GM23338 (cell line): ENCODE measurements at regions not wholly inside any gene's neighbourhood (a gene's known extent, or its start where the extent isn't known, plus 50 kb on each side); places are given as distances from the start of the nearest gene placed in this dataset.
"Not testable (repeated sequence)": the region's sequence is repeated elsewhere in the genome, so short reads cannot be mapped to it uniquely, and the experiment has no call there.

ENCODE experiments used
- ATAC-seq: fragments of 200-7000 bp; cut with Tn5 transposase; 3 replicates; pipeline ENCODE4 v1.9.1; 2020
- DNase-seq: peaks from one replicate; pipeline ENCODE4 v3.0.0-alpha.2; 2015; ENCODE audit warnings: low spot score
- H2AFZ ChIP-seq: fragments of 200-600 bp; sonication (generic); 2 replicates; pipeline ENCODE4 v1.8.0; 2016; ENCODE audit warnings: antibody characterized with exemption, mild to moderate bottlenecking, moderate library complexity
- H3F3A ChIP-seq: fragments of 200-600 bp; sonication (generic); replicated peaks from 2 replicates; pipeline ENCODE4 v1.8.0; 2017; ENCODE audit warnings: antibody characterized with exemption, mixed run types, low read depth
- H3K27ac ChIP-seq: fragments of 200-600 bp; sonication (generic); 2 replicates; pipeline ENCODE4 v1.6.1; 2016; ENCODE audit warnings: low read depth
- H3K27me3 ChIP-seq: fragments of 200-600 bp; sonication (generic); 2 replicates; pipeline ENCODE4 v1.8.0; 2016; ENCODE audit warnings: mild to moderate bottlenecking, mixed run types, moderate library complexity; ENCODE audit not compliant: insufficient read depth
- H3K36me3 ChIP-seq: fragments of 200-600 bp; sonication (generic); 2 replicates; pipeline ENCODE4 v1.8.0; 2016; ENCODE audit warnings: mild to moderate bottlenecking; ENCODE audit not compliant: insufficient read depth
- H3K4me1 ChIP-seq: fragments of 200-600 bp; sonication (generic); 2 replicates; pipeline ENCODE4 v1.8.0; 2016; ENCODE audit warnings: mild to moderate bottlenecking, moderate library complexity; ENCODE audit not compliant: insufficient read depth
- H3K4me2 ChIP-seq: fragments of 200-600 bp; sonication (generic); 2 replicates; pipeline ENCODE4 v1.7.1; 2017; ENCODE audit warnings: mixed run types
- H3K4me3 ChIP-seq: fragments of 200-600 bp; sonication (generic); 2 replicates; pipeline ENCODE4 v1.6.1; 2016; ENCODE audit warnings: mixed run types
- H3K79me2 ChIP-seq: fragments of 200-600 bp; sonication (generic); replicated peaks from 2 replicates; pipeline ENCODE4 v1.8.0; 2017; ENCODE audit warnings: mild to moderate bottlenecking; ENCODE audit not compliant: insufficient read depth
- H3K9me2 ChIP-seq: fragments of 200-600 bp; sonication (generic); 2 replicates; pipeline ENCODE4 v1.8.0; 2017; ENCODE audit not compliant: insufficient read depth
- H4K20me1 ChIP-seq: fragments of 200-600 bp; sonication (generic); replicated peaks from 2 replicates; pipeline ENCODE4 v1.8.0; 2017; ENCODE audit warnings: mild to moderate bottlenecking; ENCODE audit not compliant: insufficient read depth
- H3K27ac Mint-ChIP-seq: 2 replicates; pipeline ENCODE4 v1.8.0; 2020; ENCODE audit warnings: inconsistent platforms, mild to moderate bottlenecking, moderate library complexity, mixed read lengths
- H3K27me3 Mint-ChIP-seq: 3 replicates; pipeline ENCODE4 v1.8.0; 2022; ENCODE audit warnings: low read depth, mild to moderate bottlenecking, moderate library complexity, mixed read lengths, inconsistent platforms; ENCODE audit not compliant: insufficient read depth, poor library complexity
- H3K36me3 Mint-ChIP-seq: 3 replicates; pipeline ENCODE4 v1.8.0; 2021; ENCODE audit warnings: low read depth, mild to moderate bottlenecking, inconsistent platforms, moderate library complexity, mixed read lengths
- H3K4me1 Mint-ChIP-seq: 3 replicates; pipeline ENCODE4 v1.8.0; 2020; ENCODE audit warnings: mild to moderate bottlenecking, inconsistent platforms, mixed read lengths
- H3K4me3 Mint-ChIP-seq: 3 replicates; pipeline ENCODE4 v1.8.0; 2021; ENCODE audit warnings: moderate library complexity, mild to moderate bottlenecking, inconsistent platforms, mixed read lengths
- H3K9me3 Mint-ChIP-seq: 3 replicates; pipeline ENCODE4 v1.8.0; 2020; ENCODE audit warnings: moderate library complexity, mild to moderate bottlenecking, inconsistent platforms, mixed read lengths
- CREB1 ChIP-seq: fragments of 250-450 bp; sonication (Bioruptor Pico); IDR thresholded peaks from 2 replicates; pipeline ENCODE4 v1.5.0; 2020; ENCODE audit warnings: low read depth, mild to moderate bottlenecking, moderate library complexity
- EZH2 ChIP-seq: fragments of 200-600 bp; sonication (generic); IDR thresholded peaks from one replicate; pipeline ENCODE4 v1.8.0; 2017; ENCODE audit warnings: antibody characterized with exemption, mild to moderate bottlenecking, low read depth; ENCODE audit not compliant: unreplicated experiment
- EZH2phosphoT487 ChIP-seq: fragments of 200-600 bp; sonication (generic); IDR thresholded peaks from one replicate; pipeline ENCODE4 v1.8.1; 2018; ENCODE audit warnings: antibody characterized with exemption; ENCODE audit not compliant: unreplicated experiment
- JUNB ChIP-seq: IDR thresholded peaks from one replicate; pipeline ENCODE4 v1.6.1; 2016; ENCODE audit warnings: antibody characterized with exemption; ENCODE audit not compliant: unreplicated experiment
- POLR2AphosphoS5 ChIP-seq: IDR thresholded peaks from 2 replicates; pipeline ENCODE4 v1.6.1; 2016; ENCODE audit warnings: antibody characterized with exemption, low read depth
- STAT1 ChIP-seq: IDR thresholded peaks from one replicate; pipeline ENCODE4 v1.6.1; 2016; ENCODE audit warnings: antibody characterized with exemption; ENCODE audit not compliant: unreplicated experiment
- ZNF114 ChIP-seq: fragments of 250-450 bp; sonication (Bioruptor Pico); IDR thresholded peaks from 2 replicates; pipeline ENCODE4 v1.5.0; 2020; ENCODE audit warnings: mild to moderate bottlenecking, moderate library complexity
- ZNF331 ChIP-seq: fragments of 250-450 bp; sonication (Bioruptor Pico); IDR thresholded peaks from 2 replicates; pipeline ENCODE4 v1.5.0; 2020; ENCODE audit warnings: low read depth, mild to moderate bottlenecking, moderate library complexity
- TF ChIP-seq, protein P1 (sequence below): fragments of 250-450 bp; sonication (Bioruptor Pico); IDR thresholded peaks from 2 replicates; pipeline ENCODE4 v1.5.0; 2020; ENCODE audit warnings: mild to moderate bottlenecking, moderate library complexity
- TF ChIP-seq, protein P2 (sequence below): IDR thresholded peaks from one replicate; pipeline ENCODE4 v1.6.1; 2018; ENCODE audit warnings: antibody characterized with exemption; ENCODE audit not compliant: unreplicated experiment
- TF ChIP-seq, protein P3 (sequence below), 2 experiments: fragments of 200-600 bp in 1 of 2; sonication (generic) in 1 of 2; conservative IDR thresholded peaks; 2 replicates each; pipeline versions ENCODE4 v1.5.1 to v1.6.1; 2016 to 2017; ENCODE audit warnings: antibody characterized with exemption in 2 of 2, low read depth in 2 of 2, mild to moderate bottlenecking in 2 of 2, moderate library complexity in 1 of 2
- TF ChIP-seq, protein P4 (sequence below): IDR thresholded peaks from 2 replicates; pipeline ENCODE4 v1.6.1; 2016; ENCODE audit warnings: antibody characterized with exemption

DNA sequence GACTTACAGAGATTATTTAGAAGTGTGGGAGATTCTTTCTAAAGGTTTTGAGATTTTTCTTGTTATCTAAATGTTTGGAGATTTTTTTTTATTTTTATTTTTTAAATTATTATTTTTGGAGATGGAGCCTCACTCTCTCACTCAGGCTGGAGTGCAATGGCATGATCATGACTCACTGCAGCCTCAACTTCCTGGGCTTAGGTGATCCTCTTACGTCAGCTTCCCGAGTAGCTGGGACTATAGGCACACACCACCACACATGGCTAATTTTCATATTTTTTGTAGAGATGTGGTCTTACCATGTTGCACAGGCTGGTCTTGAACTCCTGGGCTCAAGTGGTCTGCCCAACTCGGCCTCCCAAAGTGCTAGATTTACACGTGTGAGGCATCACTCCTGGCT, 694.5 kb downstream of the TLE1 start:
- Histone ChIP-seq H3K4me1 (no peaks in the 10 kb centered on the region), H3K9me2 (peaks cover under 1% of the 10 kb centered on the region; the same call in 1 of the 2 replicates), H3K4me3 (no peak overlapping the region), H3K79me2 (no peaks in the 10 kb centered on the region), H3F3A (no peaks in the 10 kb centered on the region), H3K27ac (no peak overlapping the region), H3K27me3 (no peaks in the 10 kb centered on the region), H3K36me3 (no peaks in the 10 kb centered on the region), H4K20me1 (no peaks in the 10 kb centered on the region), H2AFZ (no peak overlapping the region), H3K4me2 (no peak overlapping the region)
- Mint-ChIP-seq H3K4me1 (no peaks in the 10 kb centered on the region), H3K36me3 (no peaks in the 10 kb centered on the region), H3K4me3 (no peak overlapping the region), H3K9me3 (no peaks in the 10 kb centered on the region), H3K27ac (no peak overlapping the region), H3K27me3 (no peaks in the 10 kb centered on the region)
- ATAC-seq (no peak), DNase-seq (no peak)
- TF ChIP-seq POLR2AphosphoS5 (no peak), ZNF114 (CRISPR knock-in tag) (no peak), CREB1 (CRISPR knock-in tag) (no peak), EZH2 (no peak), STAT1 (no peak), ZNF331 (no peak), EZH2phosphoT487 (no peak), JUNB (no peak)
- TF ChIP-seq, protein P1, sequence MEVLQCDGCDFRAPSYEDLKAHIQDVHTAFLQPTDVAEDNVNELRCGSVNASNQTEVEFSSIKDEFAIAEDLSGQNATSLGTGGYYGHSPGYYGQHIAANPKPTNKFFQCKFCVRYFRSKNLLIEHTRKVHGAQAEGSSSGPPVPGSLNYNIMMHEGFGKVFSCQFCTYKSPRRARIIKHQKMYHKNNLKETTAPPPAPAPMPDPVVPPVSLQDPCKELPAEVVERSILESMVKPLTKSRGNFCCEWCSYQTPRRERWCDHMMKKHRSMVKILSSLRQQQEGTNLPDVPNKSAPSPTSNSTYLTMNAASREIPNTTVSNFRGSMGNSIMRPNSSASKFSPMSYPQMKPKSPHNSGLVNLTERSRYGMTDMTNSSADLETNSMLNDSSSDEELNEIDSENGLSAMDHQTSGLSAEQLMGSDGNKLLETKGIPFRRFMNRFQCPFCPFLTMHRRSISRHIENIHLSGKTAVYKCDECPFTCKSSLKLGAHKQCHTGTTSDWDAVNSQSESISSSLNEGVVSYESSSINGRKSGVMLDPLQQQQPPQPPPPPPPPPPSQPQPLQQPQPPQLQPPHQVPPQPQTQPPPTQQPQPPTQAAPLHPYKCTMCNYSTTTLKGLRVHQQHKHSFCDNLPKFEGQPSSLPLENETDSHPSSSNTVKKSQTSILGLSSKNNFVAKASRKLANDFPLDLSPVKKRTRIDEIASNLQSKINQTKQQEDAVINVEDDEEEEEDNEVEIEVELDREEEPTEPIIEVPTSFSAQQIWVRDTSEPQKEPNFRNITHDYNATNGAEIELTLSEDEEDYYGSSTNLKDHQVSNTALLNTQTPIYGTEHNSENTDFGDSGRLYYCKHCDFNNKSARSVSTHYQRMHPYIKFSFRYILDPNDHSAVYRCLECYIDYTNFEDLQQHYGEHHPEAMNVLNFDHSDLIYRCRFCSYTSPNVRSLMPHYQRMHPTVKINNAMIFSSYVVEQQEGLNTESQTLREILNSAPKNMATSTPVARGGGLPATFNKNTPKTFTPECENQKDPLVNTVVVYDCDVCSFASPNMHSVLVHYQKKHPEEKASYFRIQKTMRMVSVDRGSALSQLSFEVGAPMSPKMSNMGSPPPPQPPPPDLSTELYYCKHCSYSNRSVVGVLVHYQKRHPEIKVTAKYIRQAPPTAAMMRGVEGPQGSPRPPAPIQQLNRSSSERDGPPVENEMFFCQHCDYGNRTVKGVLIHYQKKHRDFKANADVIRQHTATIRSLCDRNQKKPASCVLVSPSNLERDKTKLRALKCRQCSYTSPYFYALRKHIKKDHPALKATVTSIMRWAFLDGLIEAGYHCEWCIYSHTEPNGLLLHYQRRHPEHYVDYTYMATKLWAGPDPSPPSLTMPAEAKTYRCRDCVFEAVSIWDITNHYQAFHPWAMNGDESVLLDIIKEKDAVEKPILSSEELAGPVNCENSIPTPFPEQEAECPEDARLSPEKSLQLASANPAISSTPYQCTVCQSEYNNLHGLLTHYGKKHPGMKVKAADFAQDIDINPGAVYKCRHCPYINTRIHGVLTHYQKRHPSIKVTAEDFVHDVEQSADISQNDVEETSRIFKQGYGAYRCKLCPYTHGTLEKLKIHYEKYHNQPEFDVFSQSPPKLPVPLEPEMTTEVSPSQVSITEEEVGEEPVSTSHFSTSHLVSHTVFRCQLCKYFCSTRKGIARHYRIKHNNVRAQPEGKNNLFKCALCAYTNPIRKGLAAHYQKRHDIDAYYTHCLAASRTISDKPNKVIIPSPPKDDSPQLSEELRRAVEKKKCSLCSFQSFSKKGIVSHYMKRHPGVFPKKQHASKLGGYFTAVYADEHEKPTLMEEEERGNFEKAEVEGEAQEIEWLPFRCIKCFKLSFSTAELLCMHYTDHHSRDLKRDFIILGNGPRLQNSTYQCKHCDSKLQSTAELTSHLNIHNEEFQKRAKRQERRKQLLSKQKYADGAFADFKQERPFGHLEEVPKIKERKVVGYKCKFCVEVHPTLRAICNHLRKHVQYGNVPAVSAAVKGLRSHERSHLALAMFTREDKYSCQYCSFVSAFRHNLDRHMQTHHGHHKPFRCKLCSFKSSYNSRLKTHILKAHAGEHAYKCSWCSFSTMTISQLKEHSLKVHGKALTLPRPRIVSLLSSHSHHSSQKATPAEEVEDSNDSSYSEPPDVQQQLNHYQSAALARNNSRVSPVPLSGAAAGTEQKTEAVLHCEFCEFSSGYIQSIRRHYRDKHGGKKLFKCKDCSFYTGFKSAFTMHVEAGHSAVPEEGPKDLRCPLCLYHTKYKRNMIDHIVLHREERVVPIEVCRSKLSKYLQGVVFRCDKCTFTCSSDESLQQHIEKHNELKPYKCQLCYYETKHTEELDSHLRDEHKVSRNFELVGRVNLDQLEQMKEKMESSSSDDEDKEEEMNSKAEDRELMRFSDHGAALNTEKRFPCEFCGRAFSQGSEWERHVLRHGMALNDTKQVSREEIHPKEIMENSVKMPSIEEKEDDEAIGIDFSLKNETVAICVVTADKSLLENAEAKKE, result no peak
- TF ChIP-seq, protein P2, sequence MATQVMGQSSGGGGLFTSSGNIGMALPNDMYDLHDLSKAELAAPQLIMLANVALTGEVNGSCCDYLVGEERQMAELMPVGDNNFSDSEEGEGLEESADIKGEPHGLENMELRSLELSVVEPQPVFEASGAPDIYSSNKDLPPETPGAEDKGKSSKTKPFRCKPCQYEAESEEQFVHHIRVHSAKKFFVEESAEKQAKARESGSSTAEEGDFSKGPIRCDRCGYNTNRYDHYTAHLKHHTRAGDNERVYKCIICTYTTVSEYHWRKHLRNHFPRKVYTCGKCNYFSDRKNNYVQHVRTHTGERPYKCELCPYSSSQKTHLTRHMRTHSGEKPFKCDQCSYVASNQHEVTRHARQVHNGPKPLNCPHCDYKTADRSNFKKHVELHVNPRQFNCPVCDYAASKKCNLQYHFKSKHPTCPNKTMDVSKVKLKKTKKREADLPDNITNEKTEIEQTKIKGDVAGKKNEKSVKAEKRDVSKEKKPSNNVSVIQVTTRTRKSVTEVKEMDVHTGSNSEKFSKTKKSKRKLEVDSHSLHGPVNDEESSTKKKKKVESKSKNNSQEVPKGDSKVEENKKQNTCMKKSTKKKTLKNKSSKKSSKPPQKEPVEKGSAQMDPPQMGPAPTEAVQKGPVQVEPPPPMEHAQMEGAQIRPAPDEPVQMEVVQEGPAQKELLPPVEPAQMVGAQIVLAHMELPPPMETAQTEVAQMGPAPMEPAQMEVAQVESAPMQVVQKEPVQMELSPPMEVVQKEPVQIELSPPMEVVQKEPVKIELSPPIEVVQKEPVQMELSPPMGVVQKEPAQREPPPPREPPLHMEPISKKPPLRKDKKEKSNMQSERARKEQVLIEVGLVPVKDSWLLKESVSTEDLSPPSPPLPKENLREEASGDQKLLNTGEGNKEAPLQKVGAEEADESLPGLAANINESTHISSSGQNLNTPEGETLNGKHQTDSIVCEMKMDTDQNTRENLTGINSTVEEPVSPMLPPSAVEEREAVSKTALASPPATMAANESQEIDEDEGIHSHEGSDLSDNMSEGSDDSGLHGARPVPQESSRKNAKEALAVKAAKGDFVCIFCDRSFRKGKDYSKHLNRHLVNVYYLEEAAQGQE, result no peak
- TF ChIP-seq, protein P3, sequence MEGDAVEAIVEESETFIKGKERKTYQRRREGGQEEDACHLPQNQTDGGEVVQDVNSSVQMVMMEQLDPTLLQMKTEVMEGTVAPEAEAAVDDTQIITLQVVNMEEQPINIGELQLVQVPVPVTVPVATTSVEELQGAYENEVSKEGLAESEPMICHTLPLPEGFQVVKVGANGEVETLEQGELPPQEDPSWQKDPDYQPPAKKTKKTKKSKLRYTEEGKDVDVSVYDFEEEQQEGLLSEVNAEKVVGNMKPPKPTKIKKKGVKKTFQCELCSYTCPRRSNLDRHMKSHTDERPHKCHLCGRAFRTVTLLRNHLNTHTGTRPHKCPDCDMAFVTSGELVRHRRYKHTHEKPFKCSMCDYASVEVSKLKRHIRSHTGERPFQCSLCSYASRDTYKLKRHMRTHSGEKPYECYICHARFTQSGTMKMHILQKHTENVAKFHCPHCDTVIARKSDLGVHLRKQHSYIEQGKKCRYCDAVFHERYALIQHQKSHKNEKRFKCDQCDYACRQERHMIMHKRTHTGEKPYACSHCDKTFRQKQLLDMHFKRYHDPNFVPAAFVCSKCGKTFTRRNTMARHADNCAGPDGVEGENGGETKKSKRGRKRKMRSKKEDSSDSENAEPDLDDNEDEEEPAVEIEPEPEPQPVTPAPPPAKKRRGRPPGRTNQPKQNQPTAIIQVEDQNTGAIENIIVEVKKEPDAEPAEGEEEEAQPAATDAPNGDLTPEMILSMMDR (conservative IDR thresholded peaks at IDR 0.05; ENCODE audit: low read depth in 2 of 2), result no peak
- TF ChIP-seq, protein P4, sequence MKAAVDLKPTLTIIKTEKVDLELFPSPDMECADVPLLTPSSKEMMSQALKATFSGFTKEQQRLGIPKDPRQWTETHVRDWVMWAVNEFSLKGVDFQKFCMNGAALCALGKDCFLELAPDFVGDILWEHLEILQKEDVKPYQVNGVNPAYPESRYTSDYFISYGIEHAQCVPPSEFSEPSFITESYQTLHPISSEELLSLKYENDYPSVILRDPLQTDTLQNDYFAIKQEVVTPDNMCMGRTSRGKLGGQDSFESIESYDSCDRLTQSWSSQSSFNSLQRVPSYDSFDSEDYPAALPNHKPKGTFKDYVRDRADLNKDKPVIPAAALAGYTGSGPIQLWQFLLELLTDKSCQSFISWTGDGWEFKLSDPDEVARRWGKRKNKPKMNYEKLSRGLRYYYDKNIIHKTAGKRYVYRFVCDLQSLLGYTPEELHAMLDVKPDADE, result no peak

DNA sequence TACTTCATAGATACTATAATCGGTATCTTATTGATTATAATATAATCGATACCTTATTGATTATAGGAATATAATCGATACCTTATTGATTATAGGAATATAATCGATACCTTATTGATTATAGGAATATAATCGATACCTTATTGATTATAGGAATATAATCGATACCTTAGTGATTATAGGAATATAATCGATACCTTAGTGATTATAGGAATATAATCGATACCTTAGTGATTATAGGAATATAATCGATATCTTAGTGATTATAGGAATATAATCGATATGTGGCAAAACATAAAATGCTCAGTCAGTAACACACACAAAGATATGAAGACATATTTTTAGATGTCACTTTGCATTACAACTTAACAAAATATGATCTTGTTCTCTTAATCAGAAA, 703.8 kb downstream of the TLE1 start:
- not testable (repeated sequence) for H3F3A ChIP-seq, DNase-seq

More for the DNA sequence above, 703.8 kb downstream of the TLE1 start:
- H4K20me1 ChIP-seq, H3K4me3 ChIP-seq, H3K4me2 ChIP-seq, H3K27me3 ChIP-seq, H3K27ac ChIP-seq, H3K4me1 ChIP-seq, H3K27me3 Mint-ChIP-seq, H3K79me2 ChIP-seq, H3K36me3 Mint-ChIP-seq, H3K9me2 ChIP-seq, ATAC-seq, H2AFZ ChIP-seq, H3K4me3 Mint-ChIP-seq, H3K4me1 Mint-ChIP-seq, H3K27ac Mint-ChIP-seq, H3K36me3 ChIP-seq, H3K9me3 Mint-ChIP-seq: not testable (repeated sequence)
